ENCODE measurements at regions not wholly inside any gene's neighbourhood (a gene's known extent, or its start where the extent isn't known, plus 50 kb on each side); places are given as distances from the start of the nearest gene placed in this dataset.

- peak; percentile 61; the same call in 1 of the 2 replicates for TF ChIP-seq TRIM28 (IDR thresholded peaks at IDR 0.05; ENCODE audit: borderline replicate concordance, low read length)
- TF ChIP-seq ZNF555 (tag by site-specific recombination; conservative IDR thresholded peaks at IDR 0.05) = no peak
- TF ChIP-seq ZNF449 (tag by site-specific recombination; IDR thresholded peaks at IDR 0.05) = no peak
- no peak for TF ChIP-seq ZNF701 (tag by site-specific recombination; IDR thresholded peaks at IDR 0.05)
- no peak for TF ChIP-seq BCL11A (tag by site-specific recombination; IDR thresholded peaks at IDR 0.05; ENCODE audit: low read depth)
- TF ChIP-seq TCF7L2 (IDR thresholded peaks at IDR 0.05; ENCODE audit: borderline replicate concordance, low read depth, low read length) = no peak; the same call in 1 of the 2 replicates
- no peaks in the 10 kb centered on the region for H3K9me3 ChIP-seq (ENCODE audit: control insufficient read depth, insufficient read depth, low read depth, low read length)
- no peak overlapping the region for H3K27ac ChIP-seq (ENCODE audit: extremely low read depth, low read depth, low read length)
- no peaks in the 10 kb centered on the region for H3K36me3 ChIP-seq (ENCODE audit: control insufficient read depth in 2 of 2, insufficient read depth in 1 of 2, low read length in 2 of 2)
- CTCF ChIA-PET = interaction anchor here (0.6 to 3.6 kb wide), 19 partner anchors 9 to 1619 kb away, joined by 3 to 25 read pairs (median 4); no protein-coding TSS in a partner anchor
- no peak overlapping the region for H3K4me3 ChIP-seq (ENCODE audit: low read depth, low read length)
- POLR2A ChIA-PET = no interaction called here
- peaks cover 5% of the 10 kb centered on the region; the same call in 1 of the 2 replicates for H3K4me1 ChIP-seq (ENCODE audit: control insufficient read depth, insufficient read depth, low read length)
Measured at GRCh38 chr18:76656925-76657827, 162.1 kb upstream of the ZNF516 start.

GRCh38 chr18:76654577-76654976 lies 159.5 kb upstream of the ZNF516 start:
- no peaks in the 10 kb centered on the region for H3K9me3 ChIP-seq (ENCODE audit: control insufficient read depth, insufficient read depth, low read depth, low read length)
- peaks cover 5% of the 10 kb centered on the region; the same call in 1 of the 2 replicates for H3K4me1 ChIP-seq (ENCODE audit: control insufficient read depth, insufficient read depth, low read length)
- H3K4me3 ChIP-seq (ENCODE audit: low read depth, low read length) = no peak overlapping the region
- H3K27ac ChIP-seq (ENCODE audit: extremely low read depth, low read depth, low read length) = no peak overlapping the region
- H3K36me3 ChIP-seq (ENCODE audit: control insufficient read depth in 2 of 2, insufficient read depth in 1 of 2, low read length in 2 of 2) = no peaks in the 10 kb centered on the region
- TF ChIP-seq PRDM4 (tag by site-specific recombination; IDR thresholded peaks at IDR 0.05) (no peak), ZNF324 (tag by site-specific recombination; IDR thresholded peaks at IDR 0.05) (no peak), PBX3 (CRISPR knock-in tag; IDR thresholded peaks at IDR 0.05) (no peak), ZIC2 (tag by site-specific recombination; IDR thresholded peaks at IDR 0.05) (no peak), ZBTB21 (tag by site-specific recombination; IDR thresholded peaks at IDR 0.05) (no peak), ZNF629 (tag by site-specific recombination; IDR thresholded peaks at IDR 0.05) (no peak), ZSCAN18 (tag by site-specific recombination; IDR thresholded peaks at IDR 0.05) (no peak)
- ChIA-PET CTCF (interaction anchor here (0.6 to 1.2 kb wide), 2 partner anchors 12 to 1357 kb away, joined by 3 to 4 read pairs; no protein-coding TSS in a partner anchor), POLR2A (no interaction called here)

Data from HEK293 (cell line).